MG63 (cell line): ENCODE measurements at regions not wholly inside any gene's neighbourhood (a gene's known extent, or its start where the extent isn't known, plus 50 kb on each side); places are given as distances from the start of the nearest gene placed in this dataset.
"Not testable (repeated sequence)": the region's sequence is repeated elsewhere in the genome, so short reads cannot be mapped to it uniquely, and the experiment has no call there.

Source experiments
- DNase-seq: peaks from one replicate; pipeline ENCODE4 v3.0.0-alpha.2; 2020
- H3K27me3 ChIP-seq: fragments of 250-450 bp; sonication (Bioruptor Pico); 2 replicates; pipeline ENCODE4 v1.5.1; 2020; ENCODE audit warnings: mild to moderate bottlenecking, moderate library complexity
- H3K36me3 ChIP-seq: fragments of 250-450 bp; sonication (Bioruptor Pico); 2 replicates; pipeline ENCODE4 v1.5.1; 2020; ENCODE audit warnings: mild to moderate bottlenecking, moderate library complexity
- H3K4me3 ChIP-seq: fragments of 250-450 bp; sonication (Bioruptor Pico); 2 replicates; pipeline ENCODE4 v1.5.1; 2020; ENCODE audit warnings: mild to moderate bottlenecking, moderate library complexity
- H3K9me3 ChIP-seq: fragments of 250-450 bp; sonication (Bioruptor Pico); 2 replicates; pipeline ENCODE4 v1.5.1; 2020; ENCODE audit warnings: mild to moderate bottlenecking, moderate library complexity

DNA sequence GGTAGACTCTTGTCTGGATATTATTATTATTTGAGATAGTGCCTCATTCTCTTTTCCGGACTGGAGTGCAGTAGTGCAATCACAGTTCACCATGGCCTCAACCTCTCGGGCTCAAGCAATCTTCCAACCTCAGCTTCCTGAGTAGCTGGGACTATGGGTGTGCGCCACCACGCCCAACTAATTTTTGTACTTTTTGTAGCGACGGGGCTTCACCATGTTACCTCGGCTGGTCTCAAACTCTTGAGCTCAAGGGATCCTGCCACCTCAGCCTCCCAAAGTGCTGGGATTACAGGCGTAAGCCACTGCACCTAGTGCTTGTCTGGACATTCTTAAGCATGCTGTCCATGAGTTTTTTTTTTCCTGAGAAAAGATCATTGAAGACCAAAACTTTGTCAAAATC is 498.9 kb upstream of the RGS6 start:
- DNase-seq: no peak
- Histone ChIP-seq H3K4me3 (no peak overlapping the region), H3K9me3 (no peaks in the 10 kb centered on the region)

DNA sequence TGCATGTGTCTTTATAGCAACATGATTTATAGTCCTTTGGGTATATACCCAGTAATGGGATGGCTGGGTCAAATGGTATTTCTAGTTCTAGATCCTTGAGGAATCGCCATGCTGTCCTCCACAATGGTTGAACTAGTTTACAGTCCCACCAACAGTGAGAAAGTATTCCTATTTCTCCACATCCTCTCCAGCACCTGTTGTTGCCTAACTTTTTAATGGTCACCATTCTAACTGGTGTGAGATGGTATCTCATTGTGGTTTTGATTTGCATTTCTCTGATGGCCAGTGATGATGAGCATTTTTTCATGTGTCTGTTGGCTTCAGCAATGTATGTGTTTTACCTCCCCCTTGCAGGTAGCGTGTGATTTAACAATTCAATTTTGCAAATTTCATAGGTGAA is 496.6 kb upstream of the RGS6 start:
- DNase-seq, H3K4me3 ChIP-seq, H3K27me3 ChIP-seq, H3K9me3 ChIP-seq, H3K36me3 ChIP-seq: not testable (repeated sequence)

More for the DNA sequence above, 498.9 kb upstream of the RGS6 start:
- Histone ChIP-seq H3K36me3 (no peaks in the 10 kb centered on the region), H3K27me3 (no peaks in the 10 kb centered on the region)

DNA sequence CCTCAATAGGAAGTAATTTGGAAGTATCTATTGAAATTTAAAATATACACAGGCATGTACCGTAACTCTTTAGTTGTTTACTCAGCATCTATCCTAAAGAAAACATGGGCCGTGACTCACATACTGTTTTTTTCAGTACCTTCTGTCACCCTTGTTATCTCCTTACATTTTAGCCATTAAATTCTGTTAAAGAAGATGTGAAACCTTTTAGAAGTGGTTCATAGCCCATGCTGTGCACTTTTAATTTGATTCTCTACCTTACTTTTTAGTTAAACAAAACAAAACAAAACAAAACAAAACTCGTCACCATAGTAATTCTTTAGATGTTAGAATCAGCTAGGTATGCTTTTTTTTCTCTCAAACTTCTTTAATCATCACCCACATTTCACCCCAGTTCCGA is 494.4 kb upstream of the RGS6 start:
- no peaks in the 10 kb centered on the region for H3K9me3 ChIP-seq
- no peaks in the 10 kb centered on the region for H3K36me3 ChIP-seq
- H3K4me3 ChIP-seq: no peak overlapping the region
- no peaks in the 10 kb centered on the region for H3K27me3 ChIP-seq
- DNase-seq: no peak

DNA sequence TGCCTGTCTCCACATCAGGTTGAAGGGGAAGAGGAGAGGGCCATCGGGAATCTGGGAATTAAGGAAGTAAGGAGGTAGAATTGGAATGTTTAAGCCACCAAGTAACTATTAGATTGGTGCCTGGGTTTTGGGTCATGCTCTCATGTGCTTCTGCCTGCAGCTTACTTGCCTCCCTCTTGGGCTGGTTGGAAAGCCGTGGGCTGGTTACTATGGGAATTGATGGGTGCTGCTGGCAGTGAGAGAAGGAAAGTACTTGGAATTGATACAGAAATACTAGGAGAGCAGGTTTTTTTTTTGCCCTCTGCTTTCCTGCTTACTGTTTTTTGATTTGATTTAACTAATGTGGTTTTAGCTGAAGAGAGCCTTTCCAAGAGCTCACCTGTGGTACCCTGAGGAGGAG is 493.5 kb upstream of the RGS6 start:
- DNase-seq: peak; percentile 52
- no peaks in the 10 kb centered on the region for H3K9me3 ChIP-seq
- no peaks in the 10 kb centered on the region for H3K27me3 ChIP-seq
- H3K36me3 ChIP-seq: no peaks in the 10 kb centered on the region
- H3K4me3 ChIP-seq: no peak overlapping the region

DNA sequence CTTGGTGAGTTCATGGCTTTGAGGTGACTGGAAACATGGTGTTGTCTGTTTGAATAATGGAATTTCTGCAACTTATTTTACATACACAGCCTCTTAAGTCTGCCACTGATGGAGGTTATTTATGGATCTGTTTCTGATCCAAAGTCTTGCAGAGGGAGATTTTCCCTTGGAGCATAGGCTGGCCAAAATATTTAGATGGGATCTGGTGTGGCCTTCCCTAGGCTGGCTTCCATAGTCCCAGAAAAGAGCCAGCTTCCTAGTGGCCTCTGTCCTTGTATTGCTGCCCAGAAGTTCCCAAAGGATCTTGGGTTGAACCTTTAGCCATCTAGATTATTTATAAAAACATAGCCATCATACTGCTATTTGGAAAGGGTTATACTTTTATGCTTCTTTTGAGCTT is 491.1 kb upstream of the RGS6 start:
- no peaks in the 10 kb centered on the region for H3K36me3 ChIP-seq
- no peak for DNase-seq
- no peaks in the 10 kb centered on the region for H3K9me3 ChIP-seq
- H3K4me3 ChIP-seq: no peak overlapping the region
- no peaks in the 10 kb centered on the region for H3K27me3 ChIP-seq

DNA sequence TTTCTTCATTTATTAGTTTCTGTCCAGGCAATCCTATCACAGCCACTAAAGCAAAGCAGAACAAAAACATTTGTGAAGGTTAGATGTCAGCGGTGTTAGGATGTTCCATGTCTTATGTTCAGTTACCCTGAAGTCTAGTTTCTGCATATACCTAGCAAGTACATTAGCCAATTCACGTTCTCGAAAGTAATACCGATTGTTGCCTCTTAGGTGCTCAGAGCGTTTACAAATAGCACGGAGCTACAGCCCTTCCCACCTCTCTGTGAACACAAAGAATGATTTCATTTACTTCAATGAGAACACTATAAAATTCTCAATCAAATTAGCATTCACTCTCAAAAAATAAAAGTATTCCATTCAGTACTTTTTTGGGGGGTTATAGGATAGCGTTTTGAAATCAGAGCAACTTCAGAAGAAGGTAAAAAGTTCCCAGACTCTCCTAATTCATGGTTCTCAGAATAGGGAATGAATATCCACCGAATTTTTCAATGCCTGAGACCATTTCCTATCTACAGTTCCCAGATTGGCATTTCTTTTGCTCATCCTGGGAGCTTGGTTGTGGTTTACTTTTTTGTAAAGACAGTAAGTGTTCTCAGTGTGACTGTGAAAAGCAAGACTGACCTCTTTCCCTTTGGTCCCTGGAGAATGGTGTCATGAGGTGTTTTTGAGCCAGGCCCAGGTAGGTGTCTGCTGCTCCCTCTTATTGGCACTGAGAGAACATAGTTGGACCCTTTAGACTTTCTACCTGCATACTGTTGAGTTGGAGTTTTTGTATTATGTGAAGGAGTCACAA is 488.0 kb upstream of the RGS6 start:
- no peak for DNase-seq
- no peaks in the 10 kb centered on the region for H3K36me3 ChIP-seq
- no peak overlapping the region for H3K4me3 ChIP-seq
- no peaks in the 10 kb centered on the region for H3K9me3 ChIP-seq
- no peaks in the 10 kb centered on the region for H3K27me3 ChIP-seq

DNA sequence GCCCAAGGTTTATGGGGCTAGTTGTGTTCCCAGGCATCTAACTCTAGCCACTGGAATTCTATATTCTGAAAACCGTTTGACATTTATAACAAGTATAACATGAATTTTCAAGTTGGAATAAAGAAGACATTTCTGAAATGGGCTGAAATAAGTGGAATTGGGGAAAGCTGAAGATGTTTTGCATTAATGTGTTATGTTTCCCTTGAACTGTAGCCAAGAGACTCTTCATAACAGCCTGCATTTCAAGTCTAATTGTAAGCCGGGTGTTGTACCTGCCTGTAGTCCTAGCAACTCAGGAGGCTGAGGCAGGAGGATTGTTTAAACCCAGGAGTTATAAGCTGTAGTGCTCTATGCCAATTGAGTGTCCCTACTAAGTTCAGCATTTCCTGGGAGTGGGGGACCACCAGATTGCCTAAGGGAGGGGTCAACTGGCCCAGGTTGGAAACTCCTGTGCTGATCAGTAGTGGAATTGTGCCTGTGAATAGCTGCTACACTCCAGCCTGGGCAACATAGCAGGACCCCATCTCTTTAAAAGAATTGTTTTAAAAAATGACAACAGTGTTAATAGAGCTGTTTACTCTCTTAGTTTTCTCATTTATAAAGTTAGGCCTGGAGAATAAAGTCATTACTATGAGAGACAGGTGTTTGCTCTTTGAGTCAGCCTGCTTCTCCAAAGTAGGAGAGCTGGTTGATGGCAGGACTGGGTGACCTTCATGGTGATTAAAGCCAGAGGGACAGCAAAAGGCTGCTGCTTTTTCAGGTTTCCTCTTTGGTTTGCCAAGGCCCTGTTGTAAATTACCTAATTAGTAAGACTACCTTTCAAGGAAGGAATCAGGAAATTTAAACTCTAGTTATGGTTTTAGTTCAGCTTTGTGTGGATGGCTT is 483.6 kb upstream of the RGS6 start:
- no peak for DNase-seq
- Histone ChIP-seq H3K9me3 (no peaks in the 10 kb centered on the region), H3K4me3 (no peak overlapping the region), H3K27me3 (no peaks in the 10 kb centered on the region), H3K36me3 (no peaks in the 10 kb centered on the region)

DNA sequence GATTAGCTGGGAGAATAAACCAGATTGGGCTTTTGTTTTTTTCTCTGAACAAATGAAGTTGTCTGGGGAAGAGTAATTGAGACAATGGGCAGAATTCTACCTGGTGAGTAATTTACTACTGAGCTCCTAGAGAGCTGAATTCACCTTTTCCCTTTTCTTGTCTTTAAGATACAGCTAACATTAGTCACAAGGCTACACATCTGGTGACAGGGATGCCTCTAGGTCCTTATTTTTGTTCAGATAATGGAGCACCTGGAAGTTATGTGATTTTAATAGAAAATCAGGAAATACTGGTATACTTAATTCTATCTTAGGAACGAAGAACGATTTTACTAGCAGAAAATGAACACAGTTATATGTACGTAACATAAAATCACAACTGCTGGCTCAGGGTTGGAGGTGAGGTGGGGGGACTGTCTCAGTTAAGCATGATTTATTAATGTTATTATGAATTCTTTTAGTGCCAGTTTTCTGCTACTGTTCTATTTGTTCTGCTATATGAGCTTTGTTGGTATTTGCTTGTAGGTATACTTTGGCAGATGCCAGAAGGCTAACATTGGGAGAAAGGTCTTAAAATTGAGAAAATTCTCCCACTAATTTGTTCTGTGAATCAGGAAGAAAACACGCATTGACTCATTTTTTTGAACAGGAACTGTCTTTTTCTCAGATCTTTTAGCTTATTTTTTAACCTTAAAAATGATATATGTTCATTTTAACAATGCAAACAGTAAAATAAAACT is 482.7 kb upstream of the RGS6 start:
- no peak for DNase-seq

DNA sequence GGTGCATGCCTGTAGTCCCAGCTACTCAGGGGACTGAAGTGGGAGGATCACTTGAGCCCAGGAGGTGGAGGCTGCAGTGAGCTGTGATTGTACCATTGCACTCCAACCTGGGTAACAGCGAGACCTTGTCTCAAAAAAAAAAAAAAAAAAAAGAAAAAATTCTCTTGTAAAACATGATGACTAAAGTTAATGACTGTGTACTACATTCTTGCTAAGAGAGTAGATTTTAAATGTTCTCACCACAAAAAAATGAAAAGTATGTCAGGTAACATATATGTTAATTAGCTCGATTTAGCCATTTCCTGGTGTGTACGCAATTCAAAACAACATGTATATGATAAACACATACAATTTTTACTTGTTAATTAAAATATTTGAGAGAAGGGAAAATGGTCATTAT is 480.7 kb upstream of the RGS6 start:
- Histone ChIP-seq H3K27me3 (no peaks in the 10 kb centered on the region), H3K9me3 (no peaks in the 10 kb centered on the region), H3K4me3 (no peak overlapping the region), H3K36me3 (no peaks in the 10 kb centered on the region)
- no peak for DNase-seq

More for the DNA sequence above, 482.7 kb upstream of the RGS6 start:
- no peaks in the 10 kb centered on the region for H3K9me3 ChIP-seq
- no peaks in the 10 kb centered on the region for H3K36me3 ChIP-seq
- no peak overlapping the region for H3K4me3 ChIP-seq
- no peaks in the 10 kb centered on the region for H3K27me3 ChIP-seq

DNA sequence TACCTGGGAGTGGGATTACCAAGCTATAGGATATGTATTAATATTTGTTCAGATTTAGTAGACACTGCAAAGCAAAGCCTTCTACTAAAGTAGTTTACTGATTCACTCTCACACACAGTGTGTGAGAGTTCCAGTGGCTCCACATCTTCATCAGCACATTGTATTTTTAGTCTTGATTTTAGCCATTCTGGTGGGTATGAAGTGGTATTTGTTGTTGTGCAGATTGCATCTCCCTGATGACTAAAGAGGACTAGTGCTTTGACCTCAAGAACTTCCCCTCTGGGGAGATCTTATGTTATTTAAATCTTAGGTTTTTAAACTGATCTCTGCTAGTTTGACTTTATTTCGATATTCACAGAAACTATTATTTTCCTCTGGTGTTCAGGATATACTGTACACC is 479.7 kb upstream of the RGS6 start:
- no peaks in the 10 kb centered on the region for H3K9me3 ChIP-seq
- H3K36me3 ChIP-seq: no peaks in the 10 kb centered on the region
- no peak overlapping the region for H3K4me3 ChIP-seq
- no peaks in the 10 kb centered on the region for H3K27me3 ChIP-seq
- DNase-seq: no peak

DNA sequence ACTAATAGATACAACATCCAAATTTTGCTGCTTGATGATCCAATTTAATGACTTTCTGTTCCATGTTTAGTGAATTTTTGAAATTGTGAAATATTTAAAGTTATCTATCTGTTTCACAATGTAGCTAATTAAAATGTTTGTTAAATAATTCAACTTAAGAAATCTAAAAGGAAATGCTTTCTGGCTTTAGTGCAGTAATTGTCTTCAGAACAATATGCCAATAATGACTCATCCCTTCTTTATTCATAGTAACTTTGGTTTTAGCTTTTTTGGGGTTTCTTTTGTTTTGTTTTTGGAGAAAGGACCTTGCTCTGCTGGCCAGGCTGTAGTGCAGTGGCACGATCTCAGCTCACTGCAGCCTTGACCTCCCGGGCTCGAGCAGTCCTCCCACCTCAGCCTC is 479.2 kb upstream of the RGS6 start:
- H3K27me3 ChIP-seq: no peaks in the 10 kb centered on the region
- no peak overlapping the region for H3K4me3 ChIP-seq
- no peak for DNase-seq
- no peaks in the 10 kb centered on the region for H3K9me3 ChIP-seq
- H3K36me3 ChIP-seq: no peaks in the 10 kb centered on the region

DNA sequence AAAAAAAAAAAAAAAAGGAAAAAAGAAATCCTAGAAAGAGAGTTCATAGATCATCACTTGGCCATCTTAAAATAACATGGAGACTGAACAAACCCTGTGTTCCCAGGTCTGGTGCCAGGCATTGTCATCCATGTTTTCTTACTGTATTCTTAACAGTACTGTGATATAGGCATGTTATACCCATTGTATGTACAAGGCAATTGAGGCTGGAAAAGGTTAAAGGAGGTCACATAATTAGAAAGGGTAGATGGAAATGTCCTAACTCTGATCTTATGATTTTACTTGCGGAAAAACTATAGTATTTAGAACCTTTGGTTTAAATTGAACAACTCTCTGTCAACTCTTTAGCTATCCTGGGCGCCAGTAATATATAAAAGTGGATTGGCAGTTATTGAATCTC is 478.2 kb upstream of the RGS6 start:
- no peak for DNase-seq

DNA sequence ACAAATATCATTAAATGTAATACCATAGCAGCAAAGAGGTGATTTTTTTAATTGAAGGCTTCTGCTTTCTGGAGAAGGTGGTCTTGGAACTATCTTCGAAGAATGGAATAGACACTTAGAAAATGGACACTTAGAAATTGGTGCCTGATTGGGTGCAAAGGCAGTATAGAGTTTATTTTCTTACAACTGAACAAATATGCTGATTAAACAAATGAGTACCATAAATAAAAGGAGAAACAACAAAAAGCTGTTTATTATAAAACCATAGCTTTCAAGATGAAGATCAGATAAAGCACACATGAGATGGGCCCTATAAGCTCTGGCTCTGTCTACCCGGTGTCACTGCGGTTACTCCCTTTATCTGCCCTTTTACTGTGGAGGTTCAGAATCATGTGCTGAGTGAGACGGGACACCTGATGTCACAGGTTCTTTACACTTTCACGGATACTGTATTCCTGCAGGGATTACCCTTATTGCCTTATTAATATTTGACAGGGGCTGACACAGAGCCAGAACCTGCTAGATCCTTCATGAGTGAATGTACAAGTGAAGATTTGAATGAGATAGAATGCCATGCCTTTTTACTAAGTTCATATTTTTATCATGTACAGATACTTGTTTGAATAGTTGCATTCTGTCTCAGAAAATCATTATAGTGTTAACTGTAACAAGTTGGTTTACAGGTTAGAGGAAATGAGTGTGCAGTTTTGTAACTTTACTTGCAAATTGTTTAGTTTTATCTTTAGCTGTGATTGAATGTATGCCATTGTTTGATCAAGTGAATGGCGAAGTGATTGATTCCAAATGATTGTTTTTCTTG is 477.5 kb upstream of the RGS6 start:
- H3K9me3 ChIP-seq: no peaks in the 10 kb centered on the region
- H3K27me3 ChIP-seq: no peaks in the 10 kb centered on the region
- H3K36me3 ChIP-seq: no peaks in the 10 kb centered on the region
- no peak overlapping the region for H3K4me3 ChIP-seq
- no peak for DNase-seq

More for the DNA sequence above, 478.2 kb upstream of the RGS6 start:
- Histone ChIP-seq H3K9me3 (no peaks in the 10 kb centered on the region), H3K36me3 (no peaks in the 10 kb centered on the region), H3K27me3 (no peaks in the 10 kb centered on the region), H3K4me3 (no peak overlapping the region)

DNA sequence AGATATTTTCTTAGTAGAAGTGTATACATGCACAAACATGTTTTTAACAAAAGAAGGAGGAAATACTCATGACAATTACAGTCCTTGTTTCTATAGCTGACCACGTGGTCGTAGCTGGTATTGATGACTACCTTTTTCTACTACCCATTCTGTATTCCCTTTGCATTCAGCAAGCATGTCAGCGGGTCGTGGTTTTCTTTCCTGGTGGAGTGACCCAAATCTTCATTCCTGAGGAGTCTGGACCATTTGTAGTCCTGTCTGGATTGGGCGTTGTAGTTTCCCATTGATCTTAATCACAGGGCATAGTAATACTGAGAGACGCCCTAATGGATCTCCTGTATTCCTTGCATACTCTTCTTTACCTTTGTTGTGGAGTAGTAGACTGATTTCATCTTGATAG is 472.1 kb upstream of the RGS6 start:
- Histone ChIP-seq H3K9me3 (no peaks in the 10 kb centered on the region), H3K27me3 (no peaks in the 10 kb centered on the region)
- no peak for DNase-seq

DNA sequence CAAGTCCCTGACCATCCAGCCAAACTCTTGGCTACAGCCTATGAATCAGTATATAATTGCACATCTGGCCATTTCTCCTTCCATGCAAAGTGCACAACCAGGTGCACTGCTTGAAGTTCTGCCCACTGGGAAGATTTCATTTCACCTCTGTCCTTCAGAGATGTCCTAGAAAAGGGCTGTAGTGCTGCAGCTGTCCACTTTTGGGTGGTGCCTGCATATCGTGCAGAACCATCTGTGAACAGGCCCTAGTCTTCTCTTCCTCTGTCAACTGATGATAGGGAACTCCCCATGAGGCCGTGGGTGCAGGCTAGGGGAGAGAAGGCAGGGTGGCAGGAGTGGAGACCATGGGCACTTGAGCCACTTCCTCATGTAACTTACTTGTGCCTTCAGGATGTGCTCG is 470.6 kb upstream of the RGS6 start:
- H3K36me3 ChIP-seq, DNase-seq, H3K27me3 ChIP-seq, H3K9me3 ChIP-seq, H3K4me3 ChIP-seq: not testable (repeated sequence)

More for the DNA sequence above, 472.1 kb upstream of the RGS6 start:
- no peak overlapping the region for H3K4me3 ChIP-seq
- H3K36me3 ChIP-seq: no peaks in the 10 kb centered on the region

DNA sequence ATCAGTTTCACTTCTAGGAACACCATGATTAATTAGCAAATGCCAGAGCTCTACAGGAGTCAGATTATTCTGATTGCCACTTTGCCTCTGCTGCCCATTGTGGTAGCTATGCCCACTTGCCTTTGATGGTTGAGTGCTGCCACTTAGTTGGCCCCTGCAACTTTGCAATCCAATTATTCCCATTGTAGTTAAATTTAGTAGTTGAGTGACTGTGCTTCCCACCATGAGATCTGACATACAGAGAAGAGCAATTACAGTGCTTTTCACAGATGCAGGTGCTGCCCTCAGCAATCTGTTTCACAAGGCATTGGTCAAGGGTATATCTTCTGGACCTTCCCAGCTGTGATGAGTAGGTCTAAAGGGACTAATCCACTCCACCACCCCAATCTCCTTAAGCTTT is 468.4 kb upstream of the RGS6 start:
- no peak overlapping the region for H3K4me3 ChIP-seq
- no peaks in the 10 kb centered on the region for H3K36me3 ChIP-seq
- no peaks in the 10 kb centered on the region for H3K9me3 ChIP-seq
- no peak for DNase-seq
- H3K27me3 ChIP-seq: no peaks in the 10 kb centered on the region
